ENCODE measurements at regions not wholly inside any gene's neighbourhood (a gene's known extent, or its start where the extent isn't known, plus 50 kb on each side); places are given as distances from the start of the nearest gene placed in this dataset.

GRCh38 chr6:50390416-50390815 is 322.9 kb upstream of the TFAP2D start:
- TF ChIP-seq CTCF (IDR thresholded peaks at IDR 0.05 in 4 of 5, conservative IDR thresholded peaks at IDR 0.05 in 1 of 5) = no peak
- no peak for TF ChIP-seq POLR2A (IDR thresholded peaks at IDR 0.05)
